ENCODE measurements at regions not wholly inside any gene's neighbourhood (a gene's known extent, or its start where the extent isn't known, plus 50 kb on each side); places are given as distances from the start of the nearest gene placed in this dataset.

DNA sequence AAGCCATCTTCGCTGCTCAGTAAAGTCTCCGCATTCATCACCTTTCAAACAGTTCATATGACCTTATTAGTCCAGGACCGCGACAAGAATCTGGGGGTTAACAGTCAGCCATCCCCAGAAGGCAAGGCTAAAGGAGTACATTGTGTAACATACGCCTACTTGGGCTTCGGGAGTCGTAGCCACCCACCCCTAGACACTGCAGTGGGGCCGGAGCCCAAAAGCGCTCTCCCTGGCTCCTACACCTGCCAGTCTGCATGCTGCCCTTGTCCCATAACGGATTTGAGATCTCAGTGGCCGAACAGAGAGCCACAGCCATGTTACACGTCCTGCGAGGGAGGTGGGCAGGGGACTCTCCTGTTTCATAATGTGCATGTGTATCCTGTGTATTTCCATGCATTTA lies 1405.5 kb downstream of the GRIK2 start:
- no peak overlapping the region for H3K4me2 ChIP-seq (ENCODE audit: low read length)
- no peaks in the 10 kb centered on the region for H3K9me2 ChIP-seq (ENCODE audit: low read depth, low read length)
- no peaks in the 10 kb centered on the region for H3K27me3 ChIP-seq (ENCODE audit: insufficient read depth, low read length)
- no peaks in the 10 kb centered on the region for H3K9me3 ChIP-seq (ENCODE audit: low read length)
- H3K4me3 ChIP-seq (ENCODE audit: low read depth, low read length, poor library complexity, severe bottlenecking), result no peak overlapping the region
- no peak overlapping the region for H3K27ac ChIP-seq (ENCODE audit: low read depth, low read length, poor library complexity, severe bottlenecking)
- no peak for TF ChIP-seq EZH2 (IDR thresholded peaks at IDR 0.05; ENCODE audit: borderline replicate concordance, low read length)
- TF ChIP-seq, protein P1, sequence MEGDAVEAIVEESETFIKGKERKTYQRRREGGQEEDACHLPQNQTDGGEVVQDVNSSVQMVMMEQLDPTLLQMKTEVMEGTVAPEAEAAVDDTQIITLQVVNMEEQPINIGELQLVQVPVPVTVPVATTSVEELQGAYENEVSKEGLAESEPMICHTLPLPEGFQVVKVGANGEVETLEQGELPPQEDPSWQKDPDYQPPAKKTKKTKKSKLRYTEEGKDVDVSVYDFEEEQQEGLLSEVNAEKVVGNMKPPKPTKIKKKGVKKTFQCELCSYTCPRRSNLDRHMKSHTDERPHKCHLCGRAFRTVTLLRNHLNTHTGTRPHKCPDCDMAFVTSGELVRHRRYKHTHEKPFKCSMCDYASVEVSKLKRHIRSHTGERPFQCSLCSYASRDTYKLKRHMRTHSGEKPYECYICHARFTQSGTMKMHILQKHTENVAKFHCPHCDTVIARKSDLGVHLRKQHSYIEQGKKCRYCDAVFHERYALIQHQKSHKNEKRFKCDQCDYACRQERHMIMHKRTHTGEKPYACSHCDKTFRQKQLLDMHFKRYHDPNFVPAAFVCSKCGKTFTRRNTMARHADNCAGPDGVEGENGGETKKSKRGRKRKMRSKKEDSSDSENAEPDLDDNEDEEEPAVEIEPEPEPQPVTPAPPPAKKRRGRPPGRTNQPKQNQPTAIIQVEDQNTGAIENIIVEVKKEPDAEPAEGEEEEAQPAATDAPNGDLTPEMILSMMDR (IDR thresholded peaks at IDR 0.05; ENCODE audit: low read length), result no peak
- no peak overlapping the region for H3K9ac ChIP-seq (ENCODE audit: low read length)
- H3F3A ChIP-seq (ENCODE audit: insufficient read depth, low read length), result no peaks in the 10 kb centered on the region
- H4K20me1 ChIP-seq (ENCODE audit: insufficient read depth, low read length), result no peaks in the 10 kb centered on the region
- H3K36me3 ChIP-seq (ENCODE audit: insufficient read depth, low read length), result no peaks in the 10 kb centered on the region
- no peaks in the 10 kb centered on the region for H3K4me1 ChIP-seq (ENCODE audit: insufficient read depth, low read length, severe bottlenecking)
- no peak overlapping the region for H2AFZ ChIP-seq (ENCODE audit: low read length)
- no peaks in the 10 kb centered on the region for H3K79me2 ChIP-seq (ENCODE audit: insufficient read depth, low read length)

DNA sequence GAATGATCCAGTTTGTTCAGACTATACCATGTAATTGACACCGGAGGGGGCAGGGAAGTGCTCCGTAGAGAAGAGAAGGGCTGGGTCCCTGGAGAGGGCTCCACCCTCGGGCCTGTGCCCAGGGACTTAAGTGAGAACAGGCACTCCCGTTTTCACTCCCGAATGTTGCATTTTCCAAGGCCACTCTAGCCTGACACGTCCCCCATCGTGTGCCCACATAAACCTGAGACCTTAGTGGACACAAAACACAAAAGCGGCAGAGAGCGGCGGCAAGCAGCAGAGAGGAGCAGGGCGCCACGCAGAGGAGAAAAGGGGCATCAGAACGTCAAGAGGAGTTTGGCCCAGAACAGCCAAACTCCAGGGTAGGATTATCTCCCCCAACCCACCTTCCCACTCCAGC lies 1405.1 kb downstream of the GRIK2 start:
- no peak overlapping the region for H3K4me2 ChIP-seq (ENCODE audit: low read length)
- no peaks in the 10 kb centered on the region for H3K9me3 ChIP-seq (ENCODE audit: low read length)
- no peak overlapping the region for H2AFZ ChIP-seq (ENCODE audit: low read length)
- H4K20me1 ChIP-seq (ENCODE audit: insufficient read depth, low read length), result no peaks in the 10 kb centered on the region
- H3K9ac ChIP-seq (ENCODE audit: low read length), result no peak overlapping the region
- H3K9me2 ChIP-seq (ENCODE audit: low read depth, low read length), result no peaks in the 10 kb centered on the region
- no peaks in the 10 kb centered on the region for H3F3A ChIP-seq (ENCODE audit: insufficient read depth, low read length)
- TF ChIP-seq, protein P1 (IDR thresholded peaks at IDR 0.05; ENCODE audit: low read length), result no peak
- no peak for TF ChIP-seq EZH2 (IDR thresholded peaks at IDR 0.05; ENCODE audit: borderline replicate concordance, low read length)
- H3K4me3 ChIP-seq (ENCODE audit: low read depth, low read length, poor library complexity, severe bottlenecking), result no peak overlapping the region
- H3K79me2 ChIP-seq (ENCODE audit: insufficient read depth, low read length), result no peaks in the 10 kb centered on the region
- H3K27ac ChIP-seq (ENCODE audit: low read depth, low read length, poor library complexity, severe bottlenecking), result no peak overlapping the region
- H3K27me3 ChIP-seq (ENCODE audit: insufficient read depth, low read length), result no peaks in the 10 kb centered on the region
- H3K4me1 ChIP-seq (ENCODE audit: insufficient read depth, low read length, severe bottlenecking), result no peaks in the 10 kb centered on the region
- no peaks in the 10 kb centered on the region for H3K36me3 ChIP-seq (ENCODE audit: insufficient read depth, low read length)

DNA sequence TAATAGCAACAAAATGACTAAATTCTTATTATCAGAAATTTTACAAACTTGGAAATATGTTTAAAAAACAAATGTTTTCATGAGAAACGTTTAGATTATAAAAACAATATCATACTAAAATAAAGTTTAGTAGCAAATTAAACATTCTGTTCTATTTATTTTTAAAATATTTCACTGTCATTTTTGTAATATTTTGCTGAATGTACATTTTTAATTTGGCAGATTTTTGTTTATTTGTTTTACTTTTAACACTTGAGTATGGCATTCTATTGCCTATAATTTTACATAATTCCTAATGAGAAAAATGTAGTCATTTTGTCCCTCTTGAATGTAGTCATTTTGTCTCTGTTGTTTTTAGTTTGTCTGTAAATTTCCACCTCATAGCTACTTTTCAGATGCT lies 1400.2 kb downstream of the GRIK2 start:
- Histone ChIP-seq H3K9me3 (ENCODE audit: low read length) (no peaks in the 10 kb centered on the region), H3K27me3 (ENCODE audit: insufficient read depth, low read length) (no peaks in the 10 kb centered on the region), H3K9ac (ENCODE audit: low read length) (no peak overlapping the region), H3K36me3 (ENCODE audit: insufficient read depth, low read length) (no peaks in the 10 kb centered on the region), H4K20me1 (ENCODE audit: insufficient read depth, low read length) (no peaks in the 10 kb centered on the region), H3K9me2 (ENCODE audit: low read depth, low read length) (no peaks in the 10 kb centered on the region), H3K4me2 (ENCODE audit: low read length) (no peak overlapping the region), H3K79me2 (ENCODE audit: insufficient read depth, low read length) (no peaks in the 10 kb centered on the region), H3F3A (ENCODE audit: insufficient read depth, low read length) (no peaks in the 10 kb centered on the region), H3K4me3 (ENCODE audit: low read depth, low read length, poor library complexity, severe bottlenecking) (no peak overlapping the region), H3K27ac (ENCODE audit: low read depth, low read length, poor library complexity, severe bottlenecking) (no peak overlapping the region), H3K4me1 (ENCODE audit: insufficient read depth, low read length, severe bottlenecking) (no peaks in the 10 kb centered on the region), H2AFZ (ENCODE audit: low read length) (no peak overlapping the region)
- TF ChIP-seq, protein P1 (IDR thresholded peaks at IDR 0.05; ENCODE audit: low read length), result no peak
- TF ChIP-seq EZH2 (IDR thresholded peaks at IDR 0.05; ENCODE audit: borderline replicate concordance, low read length), result no peak

Measured in OCI-LY1 (cell line).